ENCODE measurements at regions not wholly inside any gene's neighbourhood (a gene's known extent, or its start where the extent isn't known, plus 50 kb on each side); places are given as distances from the start of the nearest gene placed in this dataset.

DNA sequence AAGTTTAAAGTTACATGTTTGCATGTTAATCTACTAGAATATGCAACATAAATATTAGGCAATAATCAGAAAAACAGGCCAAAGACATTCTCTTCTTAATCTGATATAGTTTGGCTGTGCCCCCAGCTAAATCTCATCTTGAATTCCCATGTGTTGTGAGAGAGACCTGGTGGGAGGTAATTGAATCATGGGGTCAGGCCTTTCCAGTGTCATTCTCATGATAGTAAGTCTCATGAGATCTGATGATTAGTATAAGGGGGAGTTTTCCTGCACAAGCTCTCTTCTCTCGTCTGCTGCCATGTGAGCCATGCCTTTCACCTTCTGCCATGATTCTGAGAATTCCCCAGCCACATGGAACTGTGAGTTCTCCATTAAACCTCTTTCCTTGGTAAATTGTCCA, 1241.7 kb upstream of the ADGRB3 start:
- Histone ChIP-seq H3K36me3 (ENCODE audit: insufficient read depth in 1 of 2, low read depth in 1 of 2) (no peaks in the 10 kb centered on the region), H3K27me3 (ENCODE audit: insufficient read depth in 3 of 3, low read length in 2 of 3) (no peaks in the 10 kb centered on the region), H3K4me3 (no peak overlapping the region), H3K27ac (no peak overlapping the region), H3K9me3 (no peaks in the 10 kb centered on the region), H3K4me1 (no peaks in the 10 kb centered on the region)
- no peak for ATAC-seq
- TF ChIP-seq, protein P1, sequence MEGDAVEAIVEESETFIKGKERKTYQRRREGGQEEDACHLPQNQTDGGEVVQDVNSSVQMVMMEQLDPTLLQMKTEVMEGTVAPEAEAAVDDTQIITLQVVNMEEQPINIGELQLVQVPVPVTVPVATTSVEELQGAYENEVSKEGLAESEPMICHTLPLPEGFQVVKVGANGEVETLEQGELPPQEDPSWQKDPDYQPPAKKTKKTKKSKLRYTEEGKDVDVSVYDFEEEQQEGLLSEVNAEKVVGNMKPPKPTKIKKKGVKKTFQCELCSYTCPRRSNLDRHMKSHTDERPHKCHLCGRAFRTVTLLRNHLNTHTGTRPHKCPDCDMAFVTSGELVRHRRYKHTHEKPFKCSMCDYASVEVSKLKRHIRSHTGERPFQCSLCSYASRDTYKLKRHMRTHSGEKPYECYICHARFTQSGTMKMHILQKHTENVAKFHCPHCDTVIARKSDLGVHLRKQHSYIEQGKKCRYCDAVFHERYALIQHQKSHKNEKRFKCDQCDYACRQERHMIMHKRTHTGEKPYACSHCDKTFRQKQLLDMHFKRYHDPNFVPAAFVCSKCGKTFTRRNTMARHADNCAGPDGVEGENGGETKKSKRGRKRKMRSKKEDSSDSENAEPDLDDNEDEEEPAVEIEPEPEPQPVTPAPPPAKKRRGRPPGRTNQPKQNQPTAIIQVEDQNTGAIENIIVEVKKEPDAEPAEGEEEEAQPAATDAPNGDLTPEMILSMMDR (IDR thresholded peaks at IDR 0.05): no peak
- WGBS, 3 donors: 61 to 72% (median 67%) methylated on average over 1 of the region's 1 CpG
- intact Hi-C loops (cut with DNase I): no loop called here
- no peak for DNase-seq

DNA sequence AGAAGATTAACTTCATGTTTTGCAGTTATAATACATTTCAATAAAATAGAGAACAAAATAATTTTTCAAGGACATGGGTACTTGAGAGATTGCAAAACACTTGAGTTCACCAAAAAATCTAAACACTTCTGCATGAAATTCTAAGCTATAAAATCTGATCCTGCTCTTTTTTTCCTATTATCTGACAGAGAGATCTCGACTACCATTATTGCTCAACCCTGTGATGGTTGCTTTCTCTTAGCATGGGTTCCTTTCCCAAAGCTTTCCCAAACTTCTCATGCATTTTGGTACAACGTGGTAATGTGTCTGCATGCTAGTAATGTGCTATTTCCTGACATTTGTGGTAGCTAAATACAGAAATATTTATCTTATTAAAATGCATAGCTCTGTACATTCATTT, 1243.1 kb upstream of the ADGRB3 start:
- 40 to 50% (median 45%) methylated on average over 2 of the region's 2 CpGs for WGBS, 3 donors
- TF ChIP-seq, protein P1 (IDR thresholded peaks at IDR 0.05): no peak
- no peak overlapping the region for H3K4me3 ChIP-seq
- ATAC-seq (no peak), DNase-seq (no peak)
- H3K27me3 ChIP-seq (ENCODE audit: insufficient read depth in 3 of 3, low read length in 2 of 3): no peaks in the 10 kb centered on the region
- H3K9me3 ChIP-seq: no peaks in the 10 kb centered on the region
- intact Hi-C loops (cut with DNase I): no loop called here
- no peak overlapping the region for H3K27ac ChIP-seq
- H3K36me3 ChIP-seq (ENCODE audit: insufficient read depth in 1 of 2, low read depth in 1 of 2): no peaks in the 10 kb centered on the region
- no peaks in the 10 kb centered on the region for H3K4me1 ChIP-seq

DNA sequence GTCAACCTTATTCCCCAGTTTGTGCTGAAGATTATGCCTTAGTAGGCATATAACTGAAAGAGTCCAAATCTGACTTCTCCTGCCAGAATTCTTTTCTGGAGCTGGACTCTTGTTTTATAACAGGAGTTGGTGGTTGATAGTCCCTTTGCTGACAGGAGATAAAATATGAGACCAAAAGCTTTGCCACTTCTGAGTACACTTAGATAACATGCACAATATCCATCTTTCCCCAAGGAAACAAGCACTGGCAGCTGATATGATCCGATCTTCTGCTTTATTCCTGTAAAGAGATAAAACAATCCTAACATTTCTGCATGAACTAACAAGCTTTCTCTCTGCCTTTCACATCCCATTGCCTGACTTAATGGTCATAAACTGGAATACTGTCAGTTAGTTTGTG, 1265.4 kb upstream of the ADGRB3 start:
- ATAC-seq: no peak
- no peak for DNase-seq
- no peak overlapping the region for H3K4me3 ChIP-seq
- no peaks in the 10 kb centered on the region for H3K27me3 ChIP-seq (ENCODE audit: insufficient read depth in 3 of 3, low read length in 2 of 3)
- no peak overlapping the region for H3K27ac ChIP-seq
- no peaks in the 10 kb centered on the region for H3K9me3 ChIP-seq
- no peaks in the 10 kb centered on the region for H3K36me3 ChIP-seq (ENCODE audit: insufficient read depth in 1 of 2, low read depth in 1 of 2)
- TF ChIP-seq, protein P1 (IDR thresholded peaks at IDR 0.05): no peak
- no peaks in the 10 kb centered on the region for H3K4me1 ChIP-seq
- WGBS, 3 donors: 59 to 72% (median 61%) methylated on average over 1 of the region's 1 CpG
- intact Hi-C loops (cut with DNase I): no loop called here

DNA sequence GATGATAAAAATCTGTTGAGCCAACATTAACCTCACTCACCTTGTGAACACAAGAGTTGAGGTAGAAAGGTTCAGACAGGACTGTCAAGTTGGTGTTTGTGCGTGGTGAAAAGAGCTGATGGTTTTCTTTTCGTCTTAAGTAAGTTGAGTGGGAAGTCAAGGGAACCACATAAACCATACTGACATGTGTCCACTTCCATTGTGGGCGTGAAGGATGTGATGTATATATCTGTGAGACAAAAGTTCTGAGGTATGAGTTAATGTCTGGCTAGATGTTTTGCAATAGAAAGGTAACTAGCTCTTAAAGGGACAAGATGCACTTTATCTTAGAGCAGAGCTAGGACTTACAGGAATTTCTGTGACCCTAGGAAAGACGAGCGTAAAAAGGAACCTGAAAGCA, 1272.1 kb upstream of the ADGRB3 start:
- TF ChIP-seq, protein P1 (IDR thresholded peaks at IDR 0.05): no peak
- ATAC-seq (no peak), DNase-seq (no peak)
- WGBS, 3 donors: 82 to 86% (median 84%) methylated on average over 5 of the region's 5 CpGs
- Histone ChIP-seq H3K4me1 (no peaks in the 10 kb centered on the region), H3K9me3 (no peaks in the 10 kb centered on the region), H3K36me3 (ENCODE audit: insufficient read depth in 1 of 2, low read depth in 1 of 2) (no peaks in the 10 kb centered on the region), H3K27me3 (ENCODE audit: insufficient read depth in 3 of 3, low read length in 2 of 3) (no peaks in the 10 kb centered on the region), H3K4me3 (no peak overlapping the region), H3K27ac (no peak overlapping the region)
- intact Hi-C loops (cut with DNase I): no loop called here

DNA sequence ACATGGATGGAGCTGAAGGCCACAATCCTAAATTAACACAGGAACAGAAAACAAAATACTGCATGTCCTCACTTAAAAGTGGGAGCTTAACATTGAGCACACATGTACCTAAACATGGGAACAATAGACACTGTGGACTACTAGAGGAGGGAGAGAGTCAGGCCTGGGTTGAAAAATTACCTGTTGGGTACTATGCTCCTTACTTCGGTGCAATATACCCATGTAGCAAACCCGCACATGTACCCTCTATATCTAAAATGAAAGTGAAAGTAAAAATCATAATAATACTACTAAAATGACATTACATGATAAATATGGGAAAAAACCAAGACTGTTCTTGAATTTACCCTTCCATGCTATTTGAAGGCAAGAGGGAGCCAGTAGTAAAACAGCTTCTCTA, 1273.8 kb upstream of the ADGRB3 start:
- intact Hi-C loops (cut with DNase I): no loop called here
- ATAC-seq (no peak), DNase-seq (no peak)
- TF ChIP-seq, protein P1 (IDR thresholded peaks at IDR 0.05): no peak
- no peaks in the 10 kb centered on the region for H3K4me1 ChIP-seq
- no peaks in the 10 kb centered on the region for H3K27me3 ChIP-seq (ENCODE audit: insufficient read depth in 3 of 3, low read length in 2 of 3)
- no peaks in the 10 kb centered on the region for H3K36me3 ChIP-seq (ENCODE audit: insufficient read depth in 1 of 2, low read depth in 1 of 2)
- WGBS, 3 donors: 92 to 98% (median 94%) methylated on average over 2 of the region's 2 CpGs
- no peak overlapping the region for H3K4me3 ChIP-seq
- no peaks in the 10 kb centered on the region for H3K9me3 ChIP-seq
- no peak overlapping the region for H3K27ac ChIP-seq
